ENCODE measurements at regions not wholly inside any gene's neighbourhood (a gene's known extent, or its start where the extent isn't known, plus 50 kb on each side); places are given as distances from the start of the nearest gene placed in this dataset.
A peak's percentile ranks its signal among the peaks of the same experiment; 100 is the strongest.
"Not testable (repeated sequence)": the region's sequence is repeated elsewhere in the genome, so short reads cannot be mapped to it uniquely, and the experiment has no call there.

DNA sequence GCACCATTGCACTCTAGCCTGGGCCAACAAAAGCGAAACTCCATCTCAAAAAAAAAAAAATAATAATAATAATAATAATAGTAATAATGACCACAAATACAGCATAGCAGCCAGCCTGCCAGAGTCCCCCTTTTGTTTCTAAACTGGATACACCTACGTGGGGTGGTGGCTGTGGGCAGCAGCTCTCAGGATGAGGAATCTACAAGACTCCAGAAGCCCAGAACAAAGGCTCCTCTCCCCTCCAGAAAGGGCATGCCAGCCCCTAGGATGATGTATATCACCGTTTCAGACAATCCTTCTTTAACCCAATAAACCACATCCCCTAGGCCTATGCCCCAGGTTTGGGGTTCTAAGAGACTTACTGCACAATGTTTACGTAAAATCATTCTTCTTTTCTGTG is 155.9 kb downstream of the QRSL1 start:
- no peak overlapping the region for H3K4me3 Mint-ChIP-seq (ENCODE audit: unreplicated experiment)
- no peaks in the 10 kb centered on the region for H3K27me3 Mint-ChIP-seq (ENCODE audit: insufficient read depth, unreplicated experiment)
- BruUV-seq (replicated peaks), result no TSS peak
- TF ChIP-seq, protein P1, sequence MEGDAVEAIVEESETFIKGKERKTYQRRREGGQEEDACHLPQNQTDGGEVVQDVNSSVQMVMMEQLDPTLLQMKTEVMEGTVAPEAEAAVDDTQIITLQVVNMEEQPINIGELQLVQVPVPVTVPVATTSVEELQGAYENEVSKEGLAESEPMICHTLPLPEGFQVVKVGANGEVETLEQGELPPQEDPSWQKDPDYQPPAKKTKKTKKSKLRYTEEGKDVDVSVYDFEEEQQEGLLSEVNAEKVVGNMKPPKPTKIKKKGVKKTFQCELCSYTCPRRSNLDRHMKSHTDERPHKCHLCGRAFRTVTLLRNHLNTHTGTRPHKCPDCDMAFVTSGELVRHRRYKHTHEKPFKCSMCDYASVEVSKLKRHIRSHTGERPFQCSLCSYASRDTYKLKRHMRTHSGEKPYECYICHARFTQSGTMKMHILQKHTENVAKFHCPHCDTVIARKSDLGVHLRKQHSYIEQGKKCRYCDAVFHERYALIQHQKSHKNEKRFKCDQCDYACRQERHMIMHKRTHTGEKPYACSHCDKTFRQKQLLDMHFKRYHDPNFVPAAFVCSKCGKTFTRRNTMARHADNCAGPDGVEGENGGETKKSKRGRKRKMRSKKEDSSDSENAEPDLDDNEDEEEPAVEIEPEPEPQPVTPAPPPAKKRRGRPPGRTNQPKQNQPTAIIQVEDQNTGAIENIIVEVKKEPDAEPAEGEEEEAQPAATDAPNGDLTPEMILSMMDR (IDR thresholded peaks at IDR 0.05; ENCODE audit: unreplicated experiment), result no peak
- POLR2A ChIA-PET, result no interaction called here
- H3K36me3 Mint-ChIP-seq (ENCODE audit: insufficient read depth, unreplicated experiment), result no peaks in the 10 kb centered on the region
- H3K4me1 Mint-ChIP-seq (ENCODE audit: insufficient read depth, unreplicated experiment), result peaks cover 14% of the 10 kb centered on the region
- H3K9me3 Mint-ChIP-seq (ENCODE audit: unreplicated experiment), result no peaks in the 10 kb centered on the region
- CTCF ChIA-PET, result no interaction called here
- H3K27ac Mint-ChIP-seq (ENCODE audit: low read depth, unreplicated experiment), result no peak overlapping the region
- no peak for DNase-seq (ENCODE audit: unreplicated experiment)
- intact Hi-C loops (cut with micrococcal nuclease), result no loop called here

DNA sequence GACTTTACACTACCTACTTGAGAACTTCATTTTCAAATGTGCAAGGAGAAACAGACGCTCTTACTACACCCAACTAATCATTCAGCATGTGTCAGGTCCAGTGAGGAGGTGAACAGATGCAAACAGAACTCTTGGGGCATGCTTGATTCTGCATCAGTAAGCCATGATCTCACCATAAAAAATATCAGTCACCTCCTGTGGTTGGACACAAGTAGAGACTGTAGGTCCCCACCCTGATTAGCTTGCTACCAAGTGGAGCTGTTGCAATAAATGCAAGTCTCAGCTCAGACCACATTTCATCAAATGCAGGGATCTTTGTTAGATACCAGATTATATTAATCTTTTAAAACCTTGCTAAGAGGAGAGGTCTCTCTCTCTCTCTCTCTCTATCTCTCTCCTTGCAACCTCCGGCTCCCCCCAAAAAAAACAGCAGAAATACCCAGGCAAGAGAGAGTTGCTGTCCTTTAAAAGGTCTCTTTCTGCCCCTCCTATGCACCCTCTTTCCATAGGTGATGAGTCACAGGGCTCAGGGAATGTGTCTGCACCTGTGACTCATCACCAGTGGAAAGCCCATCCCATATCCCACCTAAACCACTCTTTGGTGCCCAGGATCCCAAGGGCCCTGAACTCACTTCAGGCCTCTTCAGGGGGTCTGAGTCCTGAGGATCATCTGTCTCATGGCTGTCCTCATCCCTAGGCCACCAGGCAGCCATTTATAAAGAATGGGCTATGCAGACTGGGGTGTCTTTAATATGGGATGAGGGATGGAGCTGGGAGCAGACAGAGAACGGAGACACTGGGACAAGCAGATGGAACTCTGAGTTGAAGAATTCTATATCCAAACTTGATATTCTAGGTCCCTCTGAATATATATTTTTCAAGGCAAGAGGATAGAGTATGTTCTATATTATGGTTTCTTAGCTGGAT is 154.5 kb downstream of the QRSL1 start:
- intact Hi-C loops (cut with micrococcal nuclease), result no loop called here
- POLR2A ChIA-PET, result interaction anchor here (1.2 kb wide), 1 partner anchor 12 kb away, joined by 4 read pairs; no protein-coding TSS in a partner anchor
- BruUV-seq (replicated peaks), result no TSS peak

DNA sequence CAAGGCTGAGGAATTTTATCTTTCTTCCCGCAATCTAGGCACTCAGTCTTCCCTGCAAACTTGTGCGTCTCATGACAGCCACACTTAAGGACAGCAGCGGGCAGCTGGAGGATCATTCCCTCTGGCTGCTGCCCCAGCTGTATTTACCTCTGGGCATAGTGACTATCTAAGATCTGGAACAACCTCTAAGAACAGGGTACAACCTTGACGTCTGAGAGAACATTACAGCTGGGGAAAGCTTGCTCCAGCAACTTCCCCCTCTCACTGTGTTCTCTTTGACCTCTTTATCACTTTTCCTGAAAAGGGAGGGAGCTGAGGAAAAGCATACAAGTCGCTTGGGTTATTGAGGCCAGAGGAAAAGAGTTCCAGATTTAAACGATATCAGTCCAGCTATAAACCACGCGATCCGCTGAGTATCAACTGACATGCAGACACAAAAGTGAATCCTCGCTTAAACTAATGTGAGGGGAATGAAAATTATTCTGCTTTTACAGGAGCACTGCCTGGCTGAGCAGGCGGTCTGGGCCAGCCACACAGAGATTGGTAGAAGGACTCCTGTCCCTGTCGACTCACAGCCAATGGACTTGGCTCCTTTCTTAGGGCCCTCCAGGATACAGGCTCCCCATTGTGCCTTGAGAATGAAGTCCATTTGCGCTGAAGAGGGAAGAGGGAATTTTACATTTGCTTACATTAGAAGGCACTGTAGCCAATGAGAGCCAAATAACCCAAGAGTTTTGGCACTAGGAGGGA is 153.3 kb downstream of the QRSL1 start:
- Mint-ChIP-seq H3K27me3 (ENCODE audit: insufficient read depth, unreplicated experiment) (no peaks in the 10 kb centered on the region), H3K9me3 (ENCODE audit: unreplicated experiment) (no peaks in the 10 kb centered on the region), H3K4me3 (ENCODE audit: unreplicated experiment) (no peak overlapping the region), H3K36me3 (ENCODE audit: insufficient read depth, unreplicated experiment) (no peaks in the 10 kb centered on the region), H3K27ac (ENCODE audit: low read depth, unreplicated experiment) (peak overlapping the region; percentile 67), H3K4me1 (ENCODE audit: insufficient read depth, unreplicated experiment) (peaks cover 14% of the 10 kb centered on the region)
- CTCF ChIA-PET, result interaction anchor here (1.4 kb wide), 1 partner anchor 10 kb away, joined by 3 read pairs; no protein-coding TSS in a partner anchor
- intact Hi-C loops (cut with micrococcal nuclease), result no loop called here
- TF ChIP-seq, protein P1 (IDR thresholded peaks at IDR 0.05; ENCODE audit: unreplicated experiment), result no peak
- POLR2A ChIA-PET, result interaction anchor here (0.6 to 0.8 kb wide), 3 partner anchors 18 to 113 kb away, joined by 3 read pairs; no protein-coding TSS in a partner anchor
- BruUV-seq (replicated peaks), result no TSS peak
- DNase-seq (ENCODE audit: unreplicated experiment), result no peak

More for the DNA sequence above, 154.5 kb downstream of the QRSL1 start:
- TF ChIP-seq, protein P1 (IDR thresholded peaks at IDR 0.05; ENCODE audit: unreplicated experiment), result no peak
- Mint-ChIP-seq H3K36me3 (ENCODE audit: insufficient read depth, unreplicated experiment) (no peaks in the 10 kb centered on the region), H3K27ac (ENCODE audit: low read depth, unreplicated experiment) (peak overlapping the region; percentile 67), H3K4me1 (ENCODE audit: insufficient read depth, unreplicated experiment) (peaks cover 14% of the 10 kb centered on the region), H3K9me3 (ENCODE audit: unreplicated experiment) (no peaks in the 10 kb centered on the region), H3K27me3 (ENCODE audit: insufficient read depth, unreplicated experiment) (no peaks in the 10 kb centered on the region), H3K4me3 (ENCODE audit: unreplicated experiment) (no peak overlapping the region)
- CTCF ChIA-PET, result no interaction called here
- DNase-seq (ENCODE audit: unreplicated experiment), result peak; percentile 72

DNA sequence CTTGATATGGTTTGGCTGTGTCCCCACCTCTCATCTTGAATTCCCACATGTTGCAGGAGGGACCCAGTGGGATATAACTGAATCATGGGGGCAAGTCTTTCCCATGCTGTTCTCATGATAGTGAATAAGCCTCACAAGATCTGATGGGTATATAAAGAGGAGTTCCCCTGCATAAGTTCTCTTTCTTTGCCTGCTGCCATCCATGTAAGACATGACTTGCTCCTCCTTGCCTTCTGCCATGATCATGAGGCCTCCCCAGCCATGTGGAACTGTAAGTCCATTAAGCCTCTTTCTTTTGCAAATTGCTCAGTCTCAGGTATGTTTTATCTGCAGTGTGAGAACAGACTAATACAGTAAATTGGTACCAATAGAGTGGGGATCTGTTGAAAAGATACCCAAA is 150.2 kb downstream of the QRSL1 start:
- H3K36me3 Mint-ChIP-seq (ENCODE audit: insufficient read depth, unreplicated experiment); H3K27me3 Mint-ChIP-seq (ENCODE audit: insufficient read depth, unreplicated experiment); BruUV-seq (replicated peaks); H3K9me3 Mint-ChIP-seq (ENCODE audit: unreplicated experiment); intact Hi-C loops (cut with micrococcal nuclease); DNase-seq (ENCODE audit: unreplicated experiment); CTCF ChIA-PET; H3K27ac Mint-ChIP-seq (ENCODE audit: low read depth, unreplicated experiment); H3K4me3 Mint-ChIP-seq (ENCODE audit: unreplicated experiment); POLR2A ChIA-PET: not testable (repeated sequence)
- H3K4me1 Mint-ChIP-seq (ENCODE audit: insufficient read depth, unreplicated experiment), result peaks cover 14% of the 10 kb centered on the region

Data from MCF 10A (cell line).